ENCODE measurements at regions not wholly inside any gene's neighbourhood (a gene's known extent, or its start where the extent isn't known, plus 50 kb on each side); places are given as distances from the start of the nearest gene placed in this dataset.
A peak's percentile ranks its signal among the peaks of the same experiment; 100 is the strongest.

GRCh38 chr5:128777052-128777451 lies 188.2 kb upstream of the SLC27A6 start:
- peak; percentile 5 for DNase-seq
- no peaks in the 10 kb centered on the region for H3K79me2 ChIP-seq (ENCODE audit: insufficient read depth, low read length)
- no peak for TF ChIP-seq CTCF (IDR thresholded peaks at IDR 0.05; ENCODE audit: borderline replicate concordance, extremely low read depth, low read length, poor library complexity, severe bottlenecking)
- no peak overlapping the region for H3K4me3 ChIP-seq (ENCODE audit: low read depth in 1 of 2, low read length in 2 of 2)
- H3K9me3 ChIP-seq (ENCODE audit: insufficient read depth, low read length, severe bottlenecking) = no peaks in the 10 kb centered on the region
- peak overlapping the region; percentile 7; the same call in 1 of the 2 replicates for H3K4me2 ChIP-seq (ENCODE audit: insufficient read depth, low read length)
- H3K9ac ChIP-seq (ENCODE audit: low read depth, low read length) = no peak overlapping the region
- no peaks in the 10 kb centered on the region for H3K4me1 ChIP-seq (ENCODE audit: insufficient read depth, low read length)
- H3K27ac ChIP-seq (ENCODE audit: low read length) = no peak overlapping the region
- no peaks in the 10 kb centered on the region for H3K27me3 ChIP-seq (ENCODE audit: insufficient read depth, low read length, poor library complexity)
- peak; percentile 84 for ATAC-seq (ENCODE audit: insufficient read depth, low read depth)
- H2AFZ ChIP-seq (ENCODE audit: low read depth, low read length) = no peak overlapping the region; the same call in 1 of the 2 replicates
- H3K36me3 ChIP-seq (ENCODE audit: insufficient read depth, low read length) = no peaks in the 10 kb centered on the region
- no peaks in the 10 kb centered on the region for H4K20me1 ChIP-seq (ENCODE audit: insufficient read depth, low read length)

DNA sequence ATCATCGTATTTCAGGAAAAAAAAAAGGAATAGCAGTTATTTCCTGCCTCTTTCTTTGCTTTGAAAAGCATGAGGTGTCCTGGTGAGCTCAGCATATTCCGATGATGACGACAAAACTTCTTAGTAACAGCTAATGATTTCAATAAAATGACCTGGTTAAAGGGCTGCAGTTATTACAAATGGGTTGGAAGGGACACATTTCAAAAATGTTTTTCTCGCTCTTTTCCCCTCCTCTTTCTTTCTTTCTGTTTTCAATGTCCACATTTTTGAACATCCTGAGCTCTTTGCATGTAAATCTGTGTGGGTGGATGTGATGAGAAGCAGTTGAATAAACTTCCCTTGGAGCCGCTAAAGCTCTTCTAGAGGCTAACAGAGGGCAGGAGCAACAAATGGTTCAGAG lies 186.8 kb upstream of the SLC27A6 start:
- no peaks in the 10 kb centered on the region for H3K79me2 ChIP-seq (ENCODE audit: insufficient read depth, low read length)
- no peaks in the 10 kb centered on the region for H3K27me3 ChIP-seq (ENCODE audit: insufficient read depth, low read length, poor library complexity)
- H3K36me3 ChIP-seq (ENCODE audit: insufficient read depth, low read length) = no peaks in the 10 kb centered on the region
- no peak for ATAC-seq (ENCODE audit: insufficient read depth, low read depth)
- no peaks in the 10 kb centered on the region for H3K4me1 ChIP-seq (ENCODE audit: insufficient read depth, low read length)
- H3K27ac ChIP-seq (ENCODE audit: low read length) = no peak overlapping the region
- no peak overlapping the region for H3K4me2 ChIP-seq (ENCODE audit: insufficient read depth, low read length)
- DNase-seq = no peak
- H3K9ac ChIP-seq (ENCODE audit: low read depth, low read length) = no peak overlapping the region
- H2AFZ ChIP-seq (ENCODE audit: low read depth, low read length) = no peak overlapping the region
- H3K9me3 ChIP-seq (ENCODE audit: insufficient read depth, low read length, severe bottlenecking) = no peaks in the 10 kb centered on the region
- no peak overlapping the region for H3K4me3 ChIP-seq (ENCODE audit: low read depth in 1 of 2, low read length in 2 of 2)
- H4K20me1 ChIP-seq (ENCODE audit: insufficient read depth, low read length) = no peaks in the 10 kb centered on the region
- TF ChIP-seq CTCF (IDR thresholded peaks at IDR 0.05; ENCODE audit: borderline replicate concordance, extremely low read depth, low read length, poor library complexity, severe bottlenecking) = no peak
- TF ChIP-seq EZH2 (IDR thresholded peaks at IDR 0.05; ENCODE audit: borderline replicate concordance, low read depth, low read length, severe bottlenecking) = no peak

DNA sequence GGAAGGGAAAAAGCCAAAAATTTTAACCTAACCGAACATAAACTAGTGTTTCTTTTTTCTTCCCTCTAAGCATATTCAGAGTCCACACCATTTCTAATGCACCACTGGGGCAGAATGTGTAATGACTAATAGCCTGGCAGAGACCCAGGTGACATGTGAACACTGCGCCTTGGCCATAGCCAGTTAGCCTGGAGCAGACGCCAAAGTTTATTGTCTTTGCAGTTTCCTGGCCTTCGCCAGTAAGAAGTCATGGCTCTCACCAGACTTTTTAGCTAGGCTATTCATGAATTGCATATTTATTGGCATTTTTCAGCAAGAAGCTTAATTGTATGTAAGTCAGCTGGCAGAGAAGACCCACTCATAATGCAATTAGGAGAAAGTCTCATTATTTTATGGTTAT lies 182.8 kb upstream of the SLC27A6 start:
- DNase-seq = no peak
- Histone ChIP-seq H3K9me3 (ENCODE audit: insufficient read depth, low read length, severe bottlenecking) (no peaks in the 10 kb centered on the region), H3K9ac (ENCODE audit: low read depth, low read length) (no peak overlapping the region), H3K4me2 (ENCODE audit: insufficient read depth, low read length) (no peak overlapping the region), H3K27ac (ENCODE audit: low read length) (no peak overlapping the region), H3K36me3 (ENCODE audit: insufficient read depth, low read length) (no peaks in the 10 kb centered on the region), H4K20me1 (ENCODE audit: insufficient read depth, low read length) (no peaks in the 10 kb centered on the region), H3K27me3 (ENCODE audit: insufficient read depth, low read length, poor library complexity) (no peaks in the 10 kb centered on the region), H2AFZ (ENCODE audit: low read depth, low read length) (no peak overlapping the region), H3K79me2 (ENCODE audit: insufficient read depth, low read length) (no peaks in the 10 kb centered on the region), H3K4me1 (ENCODE audit: insufficient read depth, low read length) (no peaks in the 10 kb centered on the region), H3K4me3 (ENCODE audit: low read depth in 1 of 2, low read length in 2 of 2) (no peak overlapping the region)
- TF ChIP-seq CTCF (IDR thresholded peaks at IDR 0.05; ENCODE audit: borderline replicate concordance, extremely low read depth, low read length, poor library complexity, severe bottlenecking) (no peak), EZH2 (IDR thresholded peaks at IDR 0.05; ENCODE audit: borderline replicate concordance, low read depth, low read length, severe bottlenecking) (no peak)
- ATAC-seq (ENCODE audit: insufficient read depth, low read depth) = no peak

DNA sequence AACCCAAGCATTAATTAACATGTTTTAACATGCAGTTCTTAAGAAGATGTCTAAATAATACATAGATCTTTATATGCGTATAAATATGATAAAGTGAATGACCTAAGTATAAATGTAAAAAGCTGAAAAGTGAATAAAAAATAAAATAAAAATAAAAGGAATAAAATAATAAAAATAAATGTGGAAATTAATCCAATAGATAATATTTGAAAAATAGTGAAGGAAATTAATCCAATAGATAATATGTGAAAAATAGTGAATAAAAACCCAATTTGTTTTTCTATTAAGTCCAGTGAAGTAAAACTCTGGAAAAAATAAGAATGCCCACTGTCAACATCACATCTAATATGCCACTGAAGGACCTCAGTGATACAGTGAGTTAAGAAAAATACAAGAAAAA lies 180.6 kb upstream of the SLC27A6 start:
- DNase-seq (no peak), ATAC-seq (ENCODE audit: insufficient read depth, low read depth) (no peak)
- no peaks in the 10 kb centered on the region for H4K20me1 ChIP-seq (ENCODE audit: insufficient read depth, low read length)

More for the DNA sequence above, 180.6 kb upstream of the SLC27A6 start:
- H3K4me1 ChIP-seq (ENCODE audit: insufficient read depth, low read length) = no peaks in the 10 kb centered on the region
- no peak overlapping the region for H3K27ac ChIP-seq (ENCODE audit: low read length)
- no peak overlapping the region for H3K9ac ChIP-seq (ENCODE audit: low read depth, low read length)
- TF ChIP-seq EZH2 (IDR thresholded peaks at IDR 0.05; ENCODE audit: borderline replicate concordance, low read depth, low read length, severe bottlenecking) (no peak), CTCF (IDR thresholded peaks at IDR 0.05; ENCODE audit: borderline replicate concordance, extremely low read depth, low read length, poor library complexity, severe bottlenecking) (no peak)
- H3K36me3 ChIP-seq (ENCODE audit: insufficient read depth, low read length) = no peaks in the 10 kb centered on the region
- H3K79me2 ChIP-seq (ENCODE audit: insufficient read depth, low read length) = no peaks in the 10 kb centered on the region
- no peak overlapping the region for H2AFZ ChIP-seq (ENCODE audit: low read depth, low read length)
- no peak overlapping the region for H3K4me3 ChIP-seq (ENCODE audit: low read depth in 1 of 2, low read length in 2 of 2)
- H3K4me2 ChIP-seq (ENCODE audit: insufficient read depth, low read length) = no peak overlapping the region
- no peaks in the 10 kb centered on the region for H3K27me3 ChIP-seq (ENCODE audit: insufficient read depth, low read length, poor library complexity)
- no peaks in the 10 kb centered on the region for H3K9me3 ChIP-seq (ENCODE audit: insufficient read depth, low read length, severe bottlenecking)
